GM12874 (cell line): ENCODE measurements at regions not wholly inside any gene's neighbourhood (a gene's known extent, or its start where the extent isn't known, plus 50 kb on each side); places are given as distances from the start of the nearest gene placed in this dataset.

Source experiments
- CTCF ChIP-seq: IDR thresholded peaks from 2 replicates; pipeline ENCODE4 v1.5.1; 2011; ENCODE audit warnings: low read depth, mild to moderate bottlenecking, control low read depth, low read length, moderate library complexity; ENCODE audit not compliant: insufficient read depth

DNA sequence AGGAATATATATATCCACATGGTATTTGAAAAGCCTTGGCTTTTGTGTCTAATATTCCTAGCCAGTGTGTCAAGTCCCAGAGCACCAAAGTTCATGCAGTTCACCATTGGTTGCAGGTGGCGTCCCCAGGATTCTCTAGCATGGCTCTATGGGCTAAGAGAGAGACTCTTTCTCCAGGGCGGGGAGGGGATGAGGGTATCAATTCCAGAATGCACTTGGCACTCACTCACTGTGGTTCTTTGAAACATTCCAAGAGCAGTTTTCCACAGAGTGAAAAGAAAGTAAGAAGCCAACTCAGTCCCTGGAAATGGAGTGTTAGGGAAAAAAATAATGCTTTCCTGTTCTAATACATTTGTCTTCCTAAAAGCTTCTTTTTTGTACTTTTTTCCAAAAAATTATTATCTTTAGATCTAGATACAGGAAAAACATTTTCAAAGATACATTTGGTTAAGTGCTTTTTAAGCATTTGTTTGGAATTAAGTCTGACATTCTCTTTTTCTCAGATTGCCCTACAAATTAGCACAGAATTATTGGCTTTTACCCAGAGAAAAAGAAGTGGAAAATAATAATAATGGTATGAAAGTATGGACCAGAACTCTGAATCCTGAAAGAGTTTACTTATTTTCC, 239.9 kb downstream of the PAX3 start:
- no peak for TF ChIP-seq CTCF

DNA sequence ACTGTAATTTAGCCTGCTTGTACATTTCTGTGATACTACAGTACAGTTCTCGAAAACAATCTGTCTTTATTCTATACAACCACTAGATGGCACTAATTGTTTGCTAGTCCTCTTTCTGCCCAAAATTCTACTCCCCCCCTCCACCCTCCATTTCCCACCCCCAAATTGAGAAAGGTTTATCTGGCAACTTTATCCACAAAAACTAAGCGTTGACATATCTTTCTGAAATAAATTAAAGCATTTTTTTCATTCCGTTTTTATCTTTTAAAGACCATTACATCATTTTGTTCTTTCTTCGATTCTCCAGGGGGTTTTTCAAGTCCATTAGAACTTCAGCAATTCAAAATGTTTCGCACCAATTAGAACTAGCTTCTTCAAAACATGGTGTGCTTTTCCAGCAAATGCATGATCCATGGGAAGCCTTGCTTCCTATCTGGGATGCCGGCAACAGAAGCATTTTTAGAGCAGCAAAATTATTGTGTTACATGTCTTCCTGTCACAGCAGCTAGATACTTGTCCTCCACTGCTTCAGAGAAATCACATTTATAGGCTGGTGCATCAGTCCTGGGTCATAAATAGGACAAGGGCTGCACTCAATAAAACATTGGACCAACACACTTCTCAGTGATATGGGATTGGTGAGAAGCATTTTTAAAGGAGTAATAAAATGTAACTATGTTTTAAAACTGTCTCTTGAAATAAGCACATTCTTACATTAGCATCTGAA, 241.3 kb downstream of the PAX3 start:
- TF ChIP-seq CTCF = peak; percentile 31; the same call in 1 of the 2 replicates

DNA sequence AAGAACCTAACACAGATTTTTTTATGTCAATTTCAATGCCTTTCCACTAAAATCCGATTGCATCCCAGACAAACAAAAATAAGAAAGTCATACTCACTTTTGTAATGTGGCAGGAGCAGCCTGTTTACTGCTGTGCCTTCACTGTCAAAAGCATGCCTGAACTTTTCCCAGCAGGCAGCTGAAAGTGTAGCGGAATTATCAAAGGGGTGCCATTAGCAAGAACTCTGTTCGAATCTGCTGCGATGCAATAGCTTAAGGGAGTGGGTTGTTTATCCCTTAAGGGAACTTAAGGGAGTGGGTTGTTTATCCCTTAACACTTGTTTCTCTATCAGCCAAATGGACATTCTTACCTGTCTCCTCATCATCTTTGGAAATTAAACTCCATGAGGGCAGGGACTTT, 243.5 kb downstream of the PAX3 start:
- TF ChIP-seq CTCF = no peak

DNA sequence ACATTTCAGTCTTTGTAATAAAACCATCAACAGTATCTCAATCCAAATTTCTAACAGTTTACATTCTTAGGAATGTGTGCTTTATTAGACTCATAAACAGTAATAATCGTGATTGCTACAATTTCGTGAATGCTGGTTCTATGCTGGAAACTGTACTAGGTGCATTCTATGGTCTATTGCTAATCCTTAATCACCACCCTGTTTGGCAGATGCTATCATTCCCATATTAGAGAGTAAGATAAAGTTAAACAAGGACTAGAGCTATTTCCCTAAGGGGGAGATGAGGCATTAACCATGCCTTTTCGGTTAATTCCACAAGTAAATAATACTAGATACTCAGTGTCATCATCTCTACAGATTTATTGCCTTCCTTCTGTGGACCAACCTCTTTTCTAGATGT, 244.0 kb downstream of the PAX3 start:
- TF ChIP-seq CTCF = no peak

GRCh38 chr2:222052934-222053367, 245.8 kb downstream of the PAX3 start:
- TF ChIP-seq CTCF = peak; percentile 14; the same call in 1 of the 2 replicates

DNA sequence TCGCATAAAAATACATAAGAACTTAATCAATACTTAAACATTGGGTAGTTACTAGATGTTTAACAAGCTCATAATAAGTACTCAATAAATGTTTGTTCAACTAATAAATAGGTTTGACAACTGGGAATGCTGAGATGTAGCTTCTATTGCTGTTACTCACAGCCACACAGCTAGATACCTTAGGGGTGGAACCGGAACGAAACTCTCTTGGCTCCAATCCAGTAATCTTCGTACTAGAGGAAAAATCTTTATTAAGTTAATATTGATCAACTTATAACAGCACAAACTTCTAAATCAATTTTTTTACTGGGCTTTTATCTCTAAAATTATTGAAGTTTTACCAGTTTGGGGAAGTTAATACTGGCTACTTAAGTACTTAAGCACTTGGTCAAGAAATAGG, 247.8 kb downstream of the PAX3 start:
- no peak for TF ChIP-seq CTCF

DNA sequence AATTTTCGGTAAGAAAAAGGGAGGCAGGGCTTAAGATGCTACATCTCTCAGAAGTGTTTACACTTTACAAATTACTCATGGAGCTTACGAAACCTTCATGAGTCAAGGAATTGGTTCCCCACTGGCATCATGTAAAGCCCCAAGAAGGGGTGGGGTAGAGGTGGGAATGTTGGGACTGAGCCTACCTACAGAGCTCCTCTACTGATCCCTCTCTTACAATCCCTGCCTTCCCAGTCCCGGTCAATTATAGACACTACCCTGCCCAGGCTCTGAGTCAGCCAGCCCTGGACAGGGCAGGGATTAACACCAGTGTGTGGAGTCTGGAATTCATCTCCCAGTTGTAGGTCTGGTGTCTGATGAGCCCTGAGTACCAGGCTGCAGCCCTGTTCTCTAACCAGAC, 248.9 kb downstream of the PAX3 start:
- no peak for TF ChIP-seq CTCF
